Calu3 (cell line): ENCODE measurements at regions not wholly inside any gene's neighbourhood (a gene's known extent, or its start where the extent isn't known, plus 50 kb on each side); places are given as distances from the start of the nearest gene placed in this dataset.

Source experiments
- BruUV-seq: library from RNA; stranded (reverse); fragments of 400-500 nt; replicated peaks from 2 replicates; lab custom pipeline; 2021; lab: Mats Ljungman, UMichigan
- CTCF ChIA-PET: fragments of 300-600 bp; sonication (Branson Sonifier 250); formaldehyde crosslinking; loops from one replicate; lab custom pipeline; 2022; ENCODE audit warnings: antibody characterized with exemption; lab: Charles Lee
- DNase-seq: peaks from one replicate; pipeline ENCODE4 v3.0.0; 2022
- H3K27ac Mint-ChIP-seq: one replicate; pipeline ENCODE4 v1.8.0; 2022; ENCODE audit warnings: mixed read lengths; ENCODE audit not compliant: unreplicated experiment
- H3K27me3 Mint-ChIP-seq: one replicate; pipeline ENCODE4 v1.8.0; 2022; ENCODE audit warnings: mixed read lengths; ENCODE audit not compliant: unreplicated experiment
- H3K36me3 Mint-ChIP-seq: one replicate; pipeline ENCODE4 v1.8.0; 2022; ENCODE audit warnings: mild to moderate bottlenecking, moderate library complexity, mixed read lengths; ENCODE audit not compliant: insufficient read depth, unreplicated experiment
- H3K4me1 Mint-ChIP-seq: one replicate; pipeline ENCODE4 v1.8.0; 2022; ENCODE audit warnings: mild to moderate bottlenecking, low read depth, mixed read lengths; ENCODE audit not compliant: unreplicated experiment
- H3K4me3 Mint-ChIP-seq: one replicate; pipeline ENCODE4 v1.8.0; 2022; ENCODE audit warnings: mild to moderate bottlenecking, low read depth, moderate library complexity, mixed read lengths; ENCODE audit not compliant: unreplicated experiment
- H3K9me3 Mint-ChIP-seq: one replicate; pipeline ENCODE4 v1.8.0; 2022; ENCODE audit warnings: low read depth, mixed read lengths; ENCODE audit not compliant: unreplicated experiment
- CTCF ChIP-seq: fragments of 200-600 bp; IDR thresholded peaks from one replicate; pipeline ENCODE4 v1.8.0; 2022; ENCODE audit warnings: antibody characterized with exemption; ENCODE audit not compliant: unreplicated experiment
- intact Hi-C: fragments of 100-400 bp; cut with micrococcal nuclease; formaldehyde crosslinking; loops from one replicate; pipeline ENCODE4 v1.10.0; 2022; ENCODE audit not compliant: unreplicated experiment

GRCh38 chr3:165507060-165507459 is 310.9 kb upstream of the SLITRK3 start:
- CTCF ChIA-PET: no interaction called here
- H3K27ac Mint-ChIP-seq: no peak overlapping the region
- peaks cover 17% of the 10 kb centered on the region for H3K9me3 Mint-ChIP-seq
- H3K4me3 Mint-ChIP-seq: no peak overlapping the region
- no TSS peak for BruUV-seq
- intact Hi-C loops: no loop called here
- H3K36me3 Mint-ChIP-seq: no peaks in the 10 kb centered on the region
- no peak for TF ChIP-seq CTCF
- DNase-seq: no peak
- H3K4me1 Mint-ChIP-seq: no peaks in the 10 kb centered on the region
- H3K27me3 Mint-ChIP-seq: no peaks in the 10 kb centered on the region

- H3K4me1 Mint-ChIP-seq: no peaks in the 10 kb centered on the region
These were observed 309.5 kb upstream of the SLITRK3 start for GRCh38 chr3:165505657-165506056.

GRCh38 chr3:165504554-165504953 is 308.4 kb upstream of the SLITRK3 start:
- Mint-ChIP-seq H3K27ac (no peak overlapping the region), H3K4me1 (no peaks in the 10 kb centered on the region), H3K9me3 (peaks cover 13% of the 10 kb centered on the region), H3K4me3 (no peak overlapping the region), H3K27me3 (no peaks in the 10 kb centered on the region), H3K36me3 (no peaks in the 10 kb centered on the region)
- CTCF ChIA-PET: no interaction called here
- TF ChIP-seq CTCF: no peak
- no peak for DNase-seq
- intact Hi-C loops: no loop called here
- no TSS peak for BruUV-seq

More at GRCh38 chr3:165505657-165506056, 309.5 kb upstream of the SLITRK3 start:
- intact Hi-C loops: no loop called here
- Mint-ChIP-seq H3K27ac (no peak overlapping the region), H3K27me3 (no peaks in the 10 kb centered on the region), H3K9me3 (peaks cover 16% of the 10 kb centered on the region), H3K4me3 (no peak overlapping the region), H3K36me3 (no peaks in the 10 kb centered on the region)
- no peak for DNase-seq
- BruUV-seq: no TSS peak
- CTCF ChIA-PET: no interaction called here
- no peak for TF ChIP-seq CTCF

GRCh38 chr3:165503825-165504224 is 307.6 kb upstream of the SLITRK3 start:
- Mint-ChIP-seq H3K27ac (no peak overlapping the region), H3K9me3 (peaks cover 13% of the 10 kb centered on the region), H3K36me3 (no peaks in the 10 kb centered on the region), H3K27me3 (no peaks in the 10 kb centered on the region), H3K4me1 (peaks cover 2% of the 10 kb centered on the region), H3K4me3 (no peak overlapping the region)
- CTCF ChIA-PET: no interaction called here
- no peak for TF ChIP-seq CTCF
- DNase-seq: no peak
- intact Hi-C loops: no loop called here
- BruUV-seq: no TSS peak
